NCI-H748 (cell line): ENCODE measurements at regions not wholly inside any gene's neighbourhood (a gene's known extent, or its start where the extent isn't known, plus 50 kb on each side); places are given as distances from the start of the nearest gene placed in this dataset.

Experiments
- DNase-seq: peaks from one replicate; lab custom pipeline; 2025; ENCODE audit not compliant: unreplicated experiment; lab: John Stamatoyannopoulos, UW

GRCh38 chr19:32189956-32190706 lies 155.3 kb upstream of the ZNF507 start:
- no peak for DNase-seq

- DNase-seq = no peak
These were observed 153.5 kb upstream of the ZNF507 start for GRCh38 chr19:32191921-32192320.

GRCh38 chr19:32195706-32196610 lies 149.5 kb upstream of the ZNF507 start:
- DNase-seq = no peak

GRCh38 chr19:32196690-32197420 lies 148.6 kb upstream of the ZNF507 start:
- DNase-seq = no peak

DNA sequence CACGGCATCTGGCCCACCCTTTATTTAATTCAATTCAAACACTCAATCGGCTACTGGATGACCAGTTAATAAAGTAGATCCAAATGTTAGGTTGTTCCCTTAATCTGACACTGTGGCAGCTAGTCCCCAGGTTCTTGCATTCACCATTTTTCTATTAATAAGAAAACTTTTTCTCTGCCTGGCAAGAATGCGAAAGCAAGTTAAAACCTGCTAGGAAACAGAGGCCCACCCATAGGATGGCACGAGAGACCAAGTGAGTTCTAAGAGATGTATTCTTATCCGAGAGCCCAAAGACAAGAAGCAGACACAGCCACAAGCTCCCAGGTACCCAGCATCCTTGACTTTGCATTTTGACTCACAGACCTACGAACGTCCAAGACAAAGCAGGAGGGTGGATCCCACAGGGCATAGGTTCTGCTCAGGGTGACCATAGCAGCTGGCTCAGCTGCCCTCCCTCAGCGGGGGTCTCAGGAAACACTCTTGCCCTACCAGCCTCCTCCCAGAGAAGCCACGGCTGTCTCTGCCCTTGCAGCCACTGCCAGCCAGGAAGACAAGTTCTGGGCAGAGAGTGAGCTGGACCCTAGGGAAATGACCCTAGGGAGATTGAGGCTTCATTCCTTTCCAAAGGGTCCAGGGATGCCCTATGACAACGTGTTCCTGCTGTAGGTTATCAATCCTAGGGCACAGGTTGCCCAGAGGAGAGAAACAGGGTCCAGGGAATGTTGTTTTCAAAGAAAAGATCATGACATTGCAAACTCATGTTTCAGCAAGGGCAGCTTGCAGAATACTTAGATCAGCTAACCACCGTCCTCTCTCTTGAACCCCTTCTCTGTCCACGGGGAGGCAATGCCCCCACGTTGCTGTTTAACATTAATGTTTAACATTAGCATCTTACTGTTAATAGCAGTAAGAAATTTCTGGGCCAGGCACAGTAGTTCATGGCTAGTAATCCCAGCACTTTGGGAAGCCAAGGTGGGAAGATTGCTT lies 147.2 kb upstream of the ZNF507 start:
- no peak for DNase-seq

DNA sequence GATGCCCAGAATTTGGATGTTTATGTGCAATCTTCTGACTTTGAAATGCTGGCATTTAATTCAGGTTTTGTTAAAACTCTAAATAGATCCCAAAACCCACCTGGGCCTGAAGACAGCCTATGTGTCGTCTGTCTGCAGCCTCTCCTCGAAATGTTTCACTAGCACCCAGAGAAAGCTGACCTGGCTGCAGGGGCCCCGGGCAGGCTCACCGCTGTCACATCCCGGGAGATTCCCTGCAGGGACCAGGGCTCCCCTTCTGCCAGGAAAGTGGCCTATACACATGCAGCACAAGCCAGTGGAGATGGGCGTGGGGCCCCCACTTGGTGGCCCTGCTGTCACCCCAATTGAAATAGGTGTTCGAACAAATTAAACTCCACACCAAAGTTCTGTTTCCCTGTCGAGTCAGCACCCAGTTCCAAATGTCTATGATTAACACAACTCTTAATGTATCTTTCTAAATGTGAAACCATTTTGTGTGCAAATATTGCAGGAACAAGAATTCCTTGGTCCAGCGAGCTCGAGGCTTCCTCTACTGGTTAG lies 145.8 kb upstream of the ZNF507 start:
- no peak for DNase-seq

DNA sequence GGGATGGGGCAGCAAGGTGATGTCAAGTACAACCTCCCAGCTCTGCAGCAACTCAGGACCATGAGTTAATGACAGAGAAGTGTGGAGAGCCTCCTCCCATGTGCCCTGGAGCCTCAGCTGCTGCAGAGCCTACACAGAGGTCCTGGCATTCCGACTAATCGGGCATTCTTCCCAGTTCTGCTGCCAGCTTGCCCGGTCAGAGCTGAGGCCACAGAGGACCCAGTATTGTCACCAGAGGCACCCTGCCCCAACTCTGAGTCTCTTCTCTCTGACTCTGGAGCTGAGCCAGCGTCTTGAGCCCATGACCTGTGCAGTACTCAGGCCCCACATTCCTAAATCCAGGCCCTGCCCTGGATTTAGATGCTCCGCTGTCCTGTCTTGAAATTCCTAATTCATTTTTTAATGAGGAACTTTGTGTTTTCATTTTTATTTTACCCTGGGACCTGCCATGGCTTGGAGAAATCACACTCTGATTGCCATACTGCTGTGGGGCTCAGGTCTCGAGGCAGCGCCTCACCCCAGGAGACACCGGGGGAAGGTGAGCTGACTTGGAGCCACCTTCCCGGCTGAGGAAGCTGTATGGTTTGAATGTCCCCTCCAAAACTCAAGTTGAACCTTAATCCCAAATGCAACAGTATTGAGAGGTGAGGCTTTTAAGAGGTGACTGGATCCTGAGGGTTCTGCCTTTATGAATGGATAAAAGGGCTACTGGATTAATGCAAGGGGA lies 144.9 kb upstream of the ZNF507 start:
- DNase-seq = no peak

GRCh38 chr19:32201211-32201610 lies 144.2 kb upstream of the ZNF507 start:
- DNase-seq = no peak

DNA sequence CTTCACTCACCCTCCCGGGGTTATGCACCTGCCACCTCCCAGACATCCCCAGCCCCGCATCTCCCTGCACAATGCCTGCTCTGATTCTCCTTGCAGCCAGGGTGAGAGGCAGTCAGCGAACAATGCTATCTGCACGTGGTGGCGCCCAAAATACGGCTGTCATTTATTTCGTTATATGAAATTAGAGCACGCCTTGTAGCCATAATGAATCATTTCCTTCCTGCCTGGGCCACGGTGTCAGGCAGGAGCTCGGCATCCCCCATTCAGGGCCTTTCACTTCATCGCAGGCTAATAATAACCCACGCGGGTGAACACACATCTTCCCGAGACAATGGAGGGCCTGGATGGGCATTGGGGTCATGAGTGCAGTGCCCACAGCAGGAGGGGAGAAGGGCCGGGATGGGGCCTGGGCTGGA lies 143.8 kb upstream of the ZNF507 start:
- no peak for DNase-seq

DNA sequence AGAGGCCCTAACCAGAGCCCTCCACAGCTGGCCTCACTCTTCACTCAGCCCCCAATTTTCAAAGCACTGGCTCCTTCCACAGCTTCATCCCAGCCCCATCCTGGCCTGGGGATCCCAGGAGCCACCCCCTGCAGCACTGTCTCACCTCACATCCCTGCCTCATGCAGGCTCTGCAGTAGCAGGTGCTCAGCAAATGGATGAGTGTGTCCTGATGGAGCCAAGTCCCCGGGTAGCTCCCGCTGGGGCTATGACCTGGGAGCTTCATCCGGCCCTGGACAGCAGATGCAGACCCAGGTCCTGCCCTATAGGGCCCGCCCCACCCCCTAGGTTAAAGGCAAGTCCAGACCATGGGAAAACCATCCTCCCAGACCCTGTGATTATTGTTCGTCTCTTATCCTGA lies 143.2 kb upstream of the ZNF507 start:
- DNase-seq = no peak

GRCh38 chr19:32203161-32203560 lies 142.2 kb upstream of the ZNF507 start:
- DNase-seq = no peak

DNA sequence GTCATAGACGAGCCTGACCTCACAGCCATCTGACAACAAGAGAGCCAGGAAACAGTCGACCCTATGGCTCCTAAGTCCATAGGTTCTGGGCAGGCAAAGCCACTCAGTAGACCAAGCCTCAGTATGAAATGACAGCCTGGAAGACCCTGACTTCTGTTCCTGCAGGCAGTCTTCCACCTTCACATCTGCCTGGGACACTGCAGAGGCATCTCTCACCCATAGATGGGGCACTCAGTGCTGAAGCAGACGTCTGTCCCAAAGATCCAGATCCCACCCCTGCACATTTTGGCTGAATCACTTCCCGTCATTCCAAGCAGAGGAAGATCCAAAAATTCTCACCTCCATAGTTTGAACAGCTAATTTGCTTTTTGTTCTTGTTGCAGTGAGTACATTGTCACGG lies 139.3 kb upstream of the ZNF507 start:
- no peak for DNase-seq

GRCh38 chr19:32208060-32208459 lies 137.3 kb upstream of the ZNF507 start:
- DNase-seq = no peak

- no peak for DNase-seq
These were observed 126.0 kb upstream of the ZNF507 start for GRCh38 chr19:32219392-32219791.

DNA sequence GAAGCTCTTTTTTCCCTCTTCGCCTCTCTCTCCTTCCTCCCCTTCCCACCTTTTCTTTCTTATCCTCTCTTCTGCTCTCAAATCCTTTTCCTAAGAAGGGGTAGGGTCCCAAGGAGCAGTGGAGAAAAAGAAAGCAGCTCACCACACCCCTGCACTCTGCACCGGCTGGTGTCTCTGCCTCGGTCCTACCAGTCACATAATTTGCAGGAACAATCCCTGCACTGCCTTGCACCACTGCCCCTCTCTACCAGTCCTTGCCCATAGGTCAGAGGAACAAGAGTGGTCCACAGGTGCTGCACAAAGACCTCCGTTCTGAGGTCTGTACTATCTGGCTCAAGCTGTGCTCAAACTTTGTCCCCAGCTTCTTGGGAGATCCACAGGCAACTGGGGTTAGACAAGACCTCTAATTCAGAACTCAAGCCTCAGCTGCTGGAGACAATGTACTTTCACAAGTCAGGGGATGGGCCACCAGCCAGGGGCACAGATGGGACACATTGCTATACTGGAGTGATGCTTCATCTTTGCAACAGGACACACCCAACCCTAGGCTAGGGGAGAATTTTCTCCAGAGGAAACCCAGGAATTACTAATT lies 125.4 kb upstream of the ZNF507 start:
- no peak for DNase-seq

DNA sequence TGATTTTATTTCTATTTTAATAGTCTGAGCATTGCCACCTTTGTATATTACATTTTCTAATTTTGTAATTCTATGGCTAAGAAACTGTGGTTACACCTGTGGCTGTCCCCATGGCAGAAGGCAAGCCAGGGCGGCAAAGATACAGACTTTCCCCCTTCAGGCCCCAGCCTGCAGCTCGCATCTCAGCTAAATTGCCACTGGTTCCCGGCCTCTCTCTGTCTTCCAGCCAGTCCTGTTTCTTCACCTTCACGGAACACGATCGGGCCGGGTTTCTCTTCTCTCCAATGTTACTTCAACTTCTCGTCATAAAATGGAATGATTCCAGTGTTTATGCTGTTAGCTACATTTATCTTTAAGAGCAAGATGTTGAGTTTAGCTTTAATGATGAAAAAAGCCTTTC lies 124.5 kb upstream of the ZNF507 start:
- DNase-seq = no peak

- DNase-seq = no peak
These were observed 122.9 kb upstream of the ZNF507 start for GRCh38 chr19:32222556-32222955.

DNA sequence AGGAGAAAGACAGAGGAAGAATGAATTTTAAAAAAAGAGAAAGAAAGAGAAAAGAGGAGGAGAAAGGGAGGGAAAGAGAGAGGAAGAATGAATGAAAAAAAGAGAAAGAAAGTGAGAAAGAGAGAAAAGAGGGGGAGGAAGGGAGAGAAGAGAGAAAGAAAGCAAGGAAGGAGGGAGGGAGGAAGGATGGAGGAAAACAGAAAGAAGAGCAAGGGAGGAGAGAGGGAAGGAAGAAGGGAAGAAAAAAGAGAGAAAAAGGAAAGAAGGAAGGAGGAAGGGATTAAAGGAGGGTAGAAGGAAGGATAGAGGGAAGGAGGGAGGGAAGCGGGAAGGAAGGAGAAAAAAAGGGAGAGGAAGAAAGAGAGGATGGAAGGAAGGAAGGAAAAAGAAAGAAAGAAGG lies 122.3 kb upstream of the ZNF507 start:
- DNase-seq = no peak
